Spleen (tissue), 7 donors: ENCODE measurements at regions not wholly inside any gene's neighbourhood (a gene's known extent, or its start where the extent isn't known, plus 50 kb on each side); places are given as distances from the start of the nearest gene placed in this dataset.

Source experiments
- CTCF ChIP-seq, 11 experiments: fragments of 200-600 bp in 7 of 11; fragments of 450-650 bp in 4 of 11; sonication (generic) in 4 of 11; IDR thresholded peaks in 8 of 11; conservative IDR thresholded peaks in 3 of 11; 1 replicate in 7 of 11; 2 replicates in 4 of 11; pipeline versions ENCODE4 v1.4.0 to v1.8.0; 2016 to 2021; ENCODE audit warnings: antibody characterized with exemption in 11 of 11, inconsistent platforms in 4 of 11, mild to moderate bottlenecking in 1 of 11
- POLR2A ChIP-seq, 3 donors: fragments of 450-650 bp; IDR thresholded peaks; one replicate each; pipeline ENCODE4 v1.5.1; 2017; ENCODE audit warnings: antibody characterized with exemption in 3 of 3, mild to moderate bottlenecking in 1 of 3
- POLR2AphosphoS5 ChIP-seq, 3 donors: sonication (generic); formaldehyde crosslinking; IDR thresholded peaks; one replicate each; pipeline ENCODE4 v1.5.1; 2017; ENCODE audit warnings: antibody characterized with exemption in 3 of 3
- donor health status: DM: no; HTN: no; CAD: no; lungs with moderate emphysema.
- donor health status: DM: no; HTN: no; CAD: no.
- donor health status: DM: no; HTN: no; CAD: no.

GRCh38 chr7:15977663-15978062, 291.2 kb upstream of the MEOX2 start:
- no peak for TF ChIP-seq CTCF (IDR thresholded peaks at IDR 0.05 in 8 of 11, conservative IDR thresholded peaks at IDR 0.05 in 3 of 11)
- TF ChIP-seq POLR2A (IDR thresholded peaks at IDR 0.05) = no peak
- no peak for TF ChIP-seq POLR2AphosphoS5 (IDR thresholded peaks at IDR 0.05)
